ENCODE measurements at regions not wholly inside any gene's neighbourhood (a gene's known extent, or its start where the extent isn't known, plus 50 kb on each side); places are given as distances from the start of the nearest gene placed in this dataset.

DNA sequence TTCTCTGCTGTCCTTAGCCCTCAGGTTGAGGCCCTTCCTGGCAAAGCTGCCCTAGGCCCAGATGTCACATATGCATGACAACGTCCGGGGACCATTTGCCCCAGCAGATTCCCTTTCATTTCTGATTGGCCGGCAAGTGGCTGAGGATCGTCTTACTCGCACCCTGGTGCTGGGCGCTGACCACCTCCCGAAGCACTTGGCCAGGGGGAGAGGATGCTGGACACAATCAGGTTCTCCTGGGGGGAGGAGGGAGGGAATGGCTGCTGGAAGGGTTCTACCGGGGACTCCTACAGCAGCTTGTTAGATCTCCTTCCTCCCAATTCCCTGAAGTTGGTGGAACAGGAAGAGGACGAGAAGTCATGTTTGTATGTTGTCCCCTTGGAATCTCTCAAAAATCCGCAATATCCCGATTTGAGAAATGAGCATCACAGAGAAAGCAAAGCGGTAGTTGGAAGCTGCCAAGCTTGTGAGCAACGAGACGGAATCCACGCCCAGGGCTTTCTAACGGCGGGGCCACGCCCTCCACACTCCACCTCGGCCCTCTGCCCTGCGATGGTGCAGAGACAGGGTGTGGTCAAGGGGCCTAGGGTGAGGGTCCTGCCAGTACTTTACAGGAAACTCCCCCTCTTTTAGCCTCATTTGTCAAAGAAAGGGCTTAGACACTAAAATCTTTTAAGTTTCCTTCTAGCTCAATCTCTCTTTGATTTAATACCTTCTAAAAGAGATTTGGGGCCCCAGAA is 61.8 kb upstream of the YWHAQ start:
- TF ChIP-seq, protein P1, sequence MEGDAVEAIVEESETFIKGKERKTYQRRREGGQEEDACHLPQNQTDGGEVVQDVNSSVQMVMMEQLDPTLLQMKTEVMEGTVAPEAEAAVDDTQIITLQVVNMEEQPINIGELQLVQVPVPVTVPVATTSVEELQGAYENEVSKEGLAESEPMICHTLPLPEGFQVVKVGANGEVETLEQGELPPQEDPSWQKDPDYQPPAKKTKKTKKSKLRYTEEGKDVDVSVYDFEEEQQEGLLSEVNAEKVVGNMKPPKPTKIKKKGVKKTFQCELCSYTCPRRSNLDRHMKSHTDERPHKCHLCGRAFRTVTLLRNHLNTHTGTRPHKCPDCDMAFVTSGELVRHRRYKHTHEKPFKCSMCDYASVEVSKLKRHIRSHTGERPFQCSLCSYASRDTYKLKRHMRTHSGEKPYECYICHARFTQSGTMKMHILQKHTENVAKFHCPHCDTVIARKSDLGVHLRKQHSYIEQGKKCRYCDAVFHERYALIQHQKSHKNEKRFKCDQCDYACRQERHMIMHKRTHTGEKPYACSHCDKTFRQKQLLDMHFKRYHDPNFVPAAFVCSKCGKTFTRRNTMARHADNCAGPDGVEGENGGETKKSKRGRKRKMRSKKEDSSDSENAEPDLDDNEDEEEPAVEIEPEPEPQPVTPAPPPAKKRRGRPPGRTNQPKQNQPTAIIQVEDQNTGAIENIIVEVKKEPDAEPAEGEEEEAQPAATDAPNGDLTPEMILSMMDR (IDR thresholded peaks at IDR 0.05) = no peak
- TF ChIP-seq SIN3A (IDR thresholded peaks at IDR 0.05; ENCODE audit: borderline replicate concordance, insufficient read depth, low read depth, low read length) = no peak
- no peak for TF ChIP-seq POLR2AphosphoS5 (IDR thresholded peaks at IDR 0.05; ENCODE audit: low read depth, low read length)
- TF ChIP-seq, protein P2, sequence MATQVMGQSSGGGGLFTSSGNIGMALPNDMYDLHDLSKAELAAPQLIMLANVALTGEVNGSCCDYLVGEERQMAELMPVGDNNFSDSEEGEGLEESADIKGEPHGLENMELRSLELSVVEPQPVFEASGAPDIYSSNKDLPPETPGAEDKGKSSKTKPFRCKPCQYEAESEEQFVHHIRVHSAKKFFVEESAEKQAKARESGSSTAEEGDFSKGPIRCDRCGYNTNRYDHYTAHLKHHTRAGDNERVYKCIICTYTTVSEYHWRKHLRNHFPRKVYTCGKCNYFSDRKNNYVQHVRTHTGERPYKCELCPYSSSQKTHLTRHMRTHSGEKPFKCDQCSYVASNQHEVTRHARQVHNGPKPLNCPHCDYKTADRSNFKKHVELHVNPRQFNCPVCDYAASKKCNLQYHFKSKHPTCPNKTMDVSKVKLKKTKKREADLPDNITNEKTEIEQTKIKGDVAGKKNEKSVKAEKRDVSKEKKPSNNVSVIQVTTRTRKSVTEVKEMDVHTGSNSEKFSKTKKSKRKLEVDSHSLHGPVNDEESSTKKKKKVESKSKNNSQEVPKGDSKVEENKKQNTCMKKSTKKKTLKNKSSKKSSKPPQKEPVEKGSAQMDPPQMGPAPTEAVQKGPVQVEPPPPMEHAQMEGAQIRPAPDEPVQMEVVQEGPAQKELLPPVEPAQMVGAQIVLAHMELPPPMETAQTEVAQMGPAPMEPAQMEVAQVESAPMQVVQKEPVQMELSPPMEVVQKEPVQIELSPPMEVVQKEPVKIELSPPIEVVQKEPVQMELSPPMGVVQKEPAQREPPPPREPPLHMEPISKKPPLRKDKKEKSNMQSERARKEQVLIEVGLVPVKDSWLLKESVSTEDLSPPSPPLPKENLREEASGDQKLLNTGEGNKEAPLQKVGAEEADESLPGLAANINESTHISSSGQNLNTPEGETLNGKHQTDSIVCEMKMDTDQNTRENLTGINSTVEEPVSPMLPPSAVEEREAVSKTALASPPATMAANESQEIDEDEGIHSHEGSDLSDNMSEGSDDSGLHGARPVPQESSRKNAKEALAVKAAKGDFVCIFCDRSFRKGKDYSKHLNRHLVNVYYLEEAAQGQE (IDR thresholded peaks at IDR 0.05; ENCODE audit: insufficient read depth in 1 of 2, low read depth in 2 of 2, low read length in 1 of 2) = no peak
- no peak for TF ChIP-seq TCF7L2 (IDR thresholded peaks at IDR 0.05; ENCODE audit: low read depth, low read length)

All from Panc1 (cell line).